ENCODE measurements at regions not wholly inside any gene's neighbourhood (a gene's known extent, or its start where the extent isn't known, plus 50 kb on each side); places are given as distances from the start of the nearest gene placed in this dataset.

- TF ChIP-seq CTCF (IDR thresholded peaks at IDR 0.05) (no peak), POLR2A (IDR thresholded peaks at IDR 0.05) (no peak)
Measured at GRCh38 chr13:66222127-66222526, 1008.0 kb downstream of the PCDH9 start.
